DMS53 (cell line): ENCODE measurements at regions not wholly inside any gene's neighbourhood (a gene's known extent, or its start where the extent isn't known, plus 50 kb on each side); places are given as distances from the start of the nearest gene placed in this dataset.

ENCODE experiments used
- DNase-seq: peaks from one replicate; lab custom pipeline; 2025; lab: John Stamatoyannopoulos, UW

DNA sequence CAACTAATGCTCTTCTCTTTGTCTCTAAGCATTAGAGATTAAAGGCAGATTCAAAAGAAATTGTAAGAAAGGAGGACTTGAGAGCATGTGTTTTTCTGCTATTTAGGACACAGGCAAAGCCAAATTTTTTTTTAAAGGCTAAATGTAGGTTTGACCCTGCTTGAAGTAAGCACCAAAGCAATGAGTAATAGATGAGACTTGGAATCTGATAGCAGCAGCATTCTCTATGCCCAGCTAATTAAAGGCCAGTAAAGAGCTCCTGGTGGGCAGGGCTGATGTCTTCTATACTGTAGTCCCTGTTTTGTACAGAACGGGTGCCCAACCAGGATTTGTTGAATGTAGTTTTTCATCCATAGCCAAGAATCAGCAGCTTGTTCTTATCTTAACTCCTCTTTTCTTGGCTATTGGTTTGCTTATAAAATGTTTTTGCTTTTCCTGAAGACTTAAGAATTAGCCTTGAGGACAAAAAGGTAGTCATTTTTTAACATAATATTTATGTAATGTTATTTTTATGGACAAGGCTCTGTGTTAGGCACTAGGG is 179.6 kb downstream of the LMO4 start:
- DNase-seq, result no peak

DNA sequence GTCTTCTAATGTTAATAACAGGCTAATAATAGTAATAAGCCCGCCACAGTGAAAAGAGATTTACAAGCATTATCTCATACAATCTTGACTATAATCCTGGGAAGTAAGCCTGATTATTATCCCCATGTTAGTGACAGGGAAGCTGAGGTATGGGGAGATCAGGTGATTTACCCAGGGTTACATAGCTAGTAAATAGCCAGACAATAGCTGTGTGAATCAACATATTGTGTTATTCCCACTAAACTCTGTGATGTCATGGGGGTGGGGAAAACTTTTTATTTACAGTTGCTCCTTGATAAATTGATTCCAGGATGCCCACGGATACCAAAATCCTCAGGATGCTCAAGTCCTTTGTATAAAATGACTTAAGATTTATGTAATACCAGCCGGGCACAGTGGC is 181.9 kb downstream of the LMO4 start:
- no peak for DNase-seq

DNA sequence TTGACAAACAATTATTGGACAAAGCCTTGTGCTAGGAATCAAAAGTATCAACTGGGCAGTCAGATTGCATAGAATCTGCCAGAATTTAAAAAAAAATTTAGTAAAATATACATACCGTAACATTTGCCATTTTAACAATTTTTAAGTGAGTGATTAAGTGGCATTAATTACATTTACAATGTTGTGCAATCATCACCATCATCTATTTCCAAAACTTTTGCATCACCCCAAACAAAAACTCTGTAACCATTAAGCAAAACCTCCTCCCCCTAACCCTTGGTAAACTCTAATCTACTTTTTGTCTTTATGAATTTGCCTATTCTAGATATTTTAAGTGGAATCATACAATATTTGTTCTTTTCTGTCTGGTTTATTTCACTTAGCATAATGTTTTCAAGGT is 182.8 kb downstream of the LMO4 start:
- no peak for DNase-seq

DNA sequence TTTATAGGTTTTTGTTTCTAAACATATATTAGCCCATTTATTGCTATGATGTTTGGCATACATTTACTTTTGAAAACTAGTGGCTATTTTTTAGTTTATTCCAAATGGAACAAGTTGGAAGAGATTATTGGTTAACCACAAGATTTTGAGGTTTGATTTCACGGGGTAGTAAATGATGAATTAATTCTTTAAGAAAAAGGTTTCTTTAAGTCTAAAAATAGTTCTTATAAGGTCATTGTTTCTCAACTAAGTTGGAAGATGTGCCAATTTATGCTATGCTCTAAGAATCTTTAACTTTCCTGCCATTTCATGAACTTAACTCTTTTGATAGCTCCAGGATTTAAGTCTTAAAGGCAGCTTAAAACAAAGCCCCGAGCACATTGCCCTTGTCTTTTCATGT is 183.8 kb downstream of the LMO4 start:
- DNase-seq, result no peak

DNA sequence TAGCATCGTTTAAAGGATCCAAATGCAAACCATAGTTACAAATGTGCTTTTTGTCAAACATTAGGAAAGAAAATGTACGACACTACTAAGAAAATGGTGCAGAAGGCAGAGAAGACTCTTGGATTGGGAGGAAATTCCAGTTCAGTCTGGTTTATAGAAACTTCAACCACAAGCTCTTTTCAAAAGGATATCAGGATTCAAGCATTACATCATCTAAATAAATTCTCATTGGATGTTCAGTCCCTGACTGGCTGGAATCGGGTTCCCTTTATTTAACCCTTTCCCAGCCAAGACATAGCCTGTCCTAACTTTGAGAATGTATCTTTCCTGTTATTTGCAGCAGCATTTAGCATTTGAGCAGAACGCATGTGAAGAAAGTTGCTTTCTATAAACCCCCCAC is 184.6 kb downstream of the LMO4 start:
- peak; percentile 15 for DNase-seq

DNA sequence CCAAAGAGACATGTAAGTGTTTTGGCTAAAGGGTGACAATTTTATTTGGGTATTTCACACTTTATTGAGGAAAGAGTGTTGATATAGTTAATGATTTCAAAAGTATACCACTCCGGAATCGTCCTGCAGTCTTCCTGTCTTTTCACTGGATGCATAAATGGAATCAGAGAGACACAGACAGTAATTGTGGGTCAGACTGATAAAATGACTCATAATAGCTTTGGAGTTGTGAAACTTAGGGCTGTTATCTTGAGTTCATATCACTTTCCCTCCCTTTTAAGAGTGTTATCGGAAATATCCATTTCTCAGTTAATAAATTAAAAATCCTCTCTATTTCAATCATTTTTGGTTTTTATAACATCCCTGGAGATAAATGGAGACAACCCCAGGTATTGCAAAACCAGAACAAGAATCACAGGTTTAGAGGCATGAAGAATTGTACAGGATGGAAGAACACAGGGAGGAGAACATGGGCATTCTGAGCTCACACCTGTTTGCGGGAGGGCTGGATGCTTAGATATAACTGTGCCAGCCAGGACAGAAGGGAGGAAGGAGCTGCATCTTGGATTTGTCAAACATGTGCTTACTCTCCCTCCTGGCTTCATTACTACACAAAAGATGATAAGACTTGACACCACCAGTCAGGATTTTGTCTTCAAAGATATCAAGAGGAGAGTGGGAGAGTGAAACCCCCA is 185.4 kb downstream of the LMO4 start:
- DNase-seq, result no peak

DNA sequence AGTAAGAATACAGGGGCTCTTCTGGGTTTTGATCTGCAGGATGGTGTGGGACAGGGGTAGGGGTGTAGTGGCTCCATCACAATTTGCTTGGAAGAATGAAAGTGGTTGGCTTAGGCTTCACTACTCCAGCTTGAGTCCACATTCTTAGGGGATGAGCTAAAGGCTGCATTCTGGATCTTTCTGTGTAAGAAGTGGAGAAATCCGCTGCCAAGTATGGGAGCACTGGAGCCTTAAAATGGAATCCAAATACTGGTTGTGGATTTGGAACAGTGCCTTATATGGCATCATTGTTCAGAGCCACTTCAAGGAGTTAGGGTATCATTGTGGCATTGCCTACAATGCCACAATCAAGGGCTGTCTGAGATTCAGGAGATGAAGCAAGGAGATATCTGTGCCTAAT is 187.1 kb downstream of the LMO4 start:
- no peak for DNase-seq

DNA sequence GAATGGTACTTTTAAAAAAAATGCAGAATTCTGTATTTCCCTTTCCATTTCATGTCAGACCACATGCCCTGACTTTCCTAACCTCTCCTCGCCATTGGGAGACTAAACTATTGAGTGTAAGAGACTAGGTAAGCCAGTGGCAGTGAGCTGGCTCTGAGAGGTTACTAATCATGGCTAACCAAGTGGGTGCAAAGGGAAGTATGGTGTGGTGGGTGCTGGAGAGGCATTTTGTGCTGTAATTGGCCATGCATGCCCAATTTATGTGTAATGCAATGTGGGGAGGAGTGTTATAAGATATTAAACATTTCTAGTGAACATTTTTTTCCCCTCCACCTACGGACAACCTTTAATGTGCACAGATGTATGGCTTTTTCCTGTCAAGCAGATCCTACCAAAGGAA is 190.1 kb downstream of the LMO4 start:
- DNase-seq, result no peak

DNA sequence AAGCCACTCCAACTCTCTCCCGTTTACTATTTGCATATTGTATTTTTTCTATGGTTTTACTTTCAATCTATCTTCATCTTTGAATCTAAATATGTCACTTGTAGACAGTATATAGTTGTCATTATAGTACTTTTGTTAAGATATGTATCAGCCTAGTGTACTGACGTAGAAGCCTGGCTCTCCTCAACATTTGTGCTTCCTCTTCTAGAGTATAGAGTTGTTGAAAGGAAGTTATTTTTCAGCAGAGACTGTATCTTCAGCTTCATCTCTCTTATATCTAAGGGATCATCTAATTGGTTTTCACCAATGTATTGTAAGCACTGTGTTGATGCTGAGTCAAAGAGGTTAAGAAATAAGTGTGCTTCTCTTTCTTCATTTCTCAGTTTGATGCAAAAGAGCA is 192.8 kb downstream of the LMO4 start:
- no peak for DNase-seq

DNA sequence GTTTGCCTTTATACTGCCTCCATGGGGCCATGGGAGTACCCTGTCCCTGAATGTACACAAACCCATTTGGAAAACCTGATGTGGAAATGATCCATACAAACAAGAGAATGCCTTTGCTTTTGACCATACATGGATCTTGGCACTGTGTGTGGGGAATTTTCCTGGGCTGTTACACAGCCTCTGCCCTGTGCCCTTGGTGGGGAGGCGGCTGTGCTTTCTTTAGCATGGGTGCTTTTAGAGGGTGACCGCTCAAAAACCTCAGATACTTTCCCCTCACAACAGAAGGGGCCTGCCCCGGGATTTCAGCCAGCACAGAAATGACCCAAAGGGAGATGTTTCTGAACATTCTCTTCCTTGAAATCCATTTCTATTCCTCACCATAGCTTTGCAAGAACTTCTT is 194.8 kb downstream of the LMO4 start:
- no peak for DNase-seq

DNA sequence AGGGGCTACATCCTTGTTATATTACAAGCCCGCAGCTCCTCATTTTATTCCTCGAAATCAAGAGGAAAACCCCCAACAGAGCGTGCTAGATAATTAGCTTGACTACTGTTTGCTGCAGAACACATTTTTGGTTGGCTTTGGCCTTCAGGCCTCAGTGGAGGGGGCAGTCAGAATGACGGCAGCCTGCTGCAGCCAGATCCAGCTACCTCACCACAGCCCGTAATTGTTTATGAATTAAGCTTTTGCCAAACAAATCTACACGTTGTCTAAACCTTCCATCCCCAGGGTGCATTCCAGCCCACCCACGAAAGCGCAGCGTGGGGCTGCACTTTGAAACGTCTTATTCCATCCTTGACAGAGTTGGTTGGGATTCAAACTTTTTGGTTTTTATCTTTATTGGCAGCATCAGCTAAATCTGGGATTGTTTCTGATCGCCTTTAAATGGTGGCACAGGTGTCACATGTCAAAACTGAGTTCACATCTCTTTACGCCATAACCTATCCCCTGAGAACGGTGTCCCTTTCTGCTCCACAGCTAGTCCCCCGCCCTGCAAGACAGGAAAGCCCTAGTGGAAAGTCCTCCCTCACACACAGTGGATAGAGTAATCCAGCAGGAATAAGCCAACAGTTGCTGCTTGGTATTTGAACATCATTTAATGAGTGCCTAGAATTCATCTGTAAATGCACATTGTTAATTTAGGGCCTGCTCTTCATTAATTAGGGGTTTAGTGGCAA is 195.5 kb downstream of the LMO4 start:
- DNase-seq, result no peak

DNA sequence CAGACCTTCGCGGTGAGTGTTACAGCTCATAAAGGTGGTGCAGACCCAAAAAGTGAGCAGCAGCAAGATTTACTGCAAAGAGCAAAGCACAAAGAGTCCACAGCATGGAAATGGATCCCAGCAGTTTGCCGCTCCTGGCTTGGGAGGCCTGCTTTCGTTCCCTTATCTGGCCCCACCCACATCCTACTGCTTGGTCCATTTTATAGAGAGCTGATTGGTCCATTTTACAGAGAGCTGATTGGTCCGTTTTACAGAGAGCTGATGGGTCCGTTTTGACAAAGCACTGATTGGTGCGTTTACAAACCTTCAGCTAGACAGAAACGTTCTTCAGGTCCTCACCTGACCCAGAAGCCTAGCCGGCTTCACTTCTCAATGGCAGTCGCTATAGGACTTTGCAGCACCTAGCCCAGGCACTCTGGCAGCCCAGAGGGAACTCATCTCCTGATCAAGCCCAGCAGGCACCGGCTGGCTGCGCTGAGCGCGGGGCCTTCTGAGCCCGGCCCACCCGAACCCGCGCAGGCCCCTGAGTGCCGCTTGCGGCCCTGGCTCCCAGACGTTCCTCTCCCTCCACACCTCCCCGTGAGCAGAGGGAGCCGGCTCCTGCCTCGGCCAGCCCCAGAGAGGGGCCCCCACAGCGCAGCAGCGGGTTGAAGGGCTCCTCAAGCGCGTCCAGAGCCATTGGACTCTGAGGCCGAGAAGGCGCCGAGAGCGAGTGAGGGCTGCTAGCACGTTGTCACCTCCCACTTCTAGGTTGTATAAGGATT is 200.3 kb downstream of the LMO4 start:
- DNase-seq, result peak; percentile 36

DNA sequence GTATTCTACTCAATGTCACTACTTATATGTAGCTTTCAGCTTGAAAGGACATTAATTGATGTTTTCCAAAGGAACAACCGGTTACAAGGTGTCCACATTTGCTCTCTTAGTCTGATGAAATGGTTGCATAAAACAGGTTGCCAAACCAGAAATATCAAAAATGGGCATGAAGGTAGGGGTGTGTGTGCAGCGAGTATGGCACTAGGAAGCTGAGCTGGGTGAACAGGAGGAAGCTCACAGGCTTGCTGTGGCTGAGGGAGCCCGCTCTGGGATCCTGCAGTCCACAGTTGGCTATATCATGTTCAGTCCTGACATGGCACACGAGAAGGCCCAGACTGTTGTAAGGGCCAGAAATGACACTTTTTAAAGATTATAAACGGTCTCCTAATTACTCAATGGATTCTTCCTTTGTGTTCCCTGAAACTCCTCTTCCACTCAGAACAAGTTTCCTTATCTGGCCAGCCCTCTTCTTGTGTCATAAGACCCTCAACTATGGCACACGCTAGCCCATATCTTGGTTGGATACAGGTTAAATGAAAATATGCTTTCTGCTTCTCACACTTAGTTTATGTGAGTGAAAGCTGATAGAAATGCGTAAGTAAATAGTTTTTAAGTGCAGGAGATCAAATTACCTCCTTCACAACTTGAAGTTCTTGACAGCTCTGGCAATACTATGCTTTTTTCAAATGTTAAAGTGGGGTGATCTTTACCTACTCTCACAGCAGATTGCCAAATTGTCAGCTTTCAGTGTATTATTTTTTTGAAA is 201.5 kb downstream of the LMO4 start:
- peak; percentile 28 for DNase-seq

DNA sequence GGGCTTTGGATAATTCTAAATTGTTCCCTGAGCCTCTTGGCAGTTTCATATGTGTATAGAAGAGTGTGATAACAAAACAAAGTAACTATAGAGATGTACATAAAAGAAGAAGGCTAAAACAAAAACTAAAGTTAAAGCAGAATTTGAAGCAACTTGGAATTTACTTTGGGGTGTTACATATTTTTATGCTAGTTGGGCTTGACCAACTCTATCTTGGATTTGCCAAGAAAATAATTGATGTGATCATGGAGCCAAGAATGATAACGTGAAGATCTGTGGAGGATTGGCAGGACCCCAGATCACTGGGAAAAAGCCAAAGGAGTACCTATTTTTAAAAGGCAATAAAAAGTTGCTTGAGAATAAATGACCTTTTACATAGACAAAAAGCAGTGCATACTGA is 206.9 kb downstream of the LMO4 start:
- DNase-seq, result no peak

DNA sequence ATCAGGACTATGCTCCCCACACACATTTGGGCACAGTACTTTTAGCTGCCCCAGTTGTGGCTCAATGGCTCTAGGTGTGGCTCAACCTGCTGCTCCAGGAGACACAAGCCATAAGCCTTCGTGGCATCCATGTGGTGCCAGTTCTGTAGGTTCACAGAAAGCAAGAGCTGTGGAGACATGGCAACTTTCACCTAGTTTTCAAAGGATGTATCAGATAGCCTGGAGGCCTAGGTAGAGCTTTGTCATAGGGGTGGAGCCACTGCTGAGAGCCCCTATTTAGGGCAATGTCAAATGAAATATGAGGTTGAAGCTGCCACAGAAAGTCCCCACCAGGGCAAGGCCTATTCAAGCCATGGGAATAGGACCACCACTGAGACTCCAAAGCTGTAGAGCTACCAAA is 210.5 kb downstream of the LMO4 start:
- DNase-seq, result no peak

DNA sequence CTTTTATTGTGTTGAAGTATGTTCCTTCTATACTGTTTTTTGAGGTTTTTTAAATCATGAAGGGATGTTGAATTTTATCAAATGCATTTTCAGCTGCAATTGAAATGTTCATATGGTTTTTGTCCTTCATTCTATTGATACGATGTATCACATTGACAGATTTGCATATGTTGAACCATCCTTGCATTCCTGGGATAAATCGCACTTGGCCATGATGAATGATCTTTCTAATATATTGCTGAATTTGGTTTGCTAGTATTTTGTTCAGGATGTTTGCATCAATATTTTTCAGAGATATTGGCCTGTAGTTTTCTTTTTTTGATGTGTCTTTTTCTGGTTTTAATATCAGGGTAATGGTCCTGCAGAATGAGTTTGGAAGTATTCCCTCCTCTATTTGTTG is 214.0 kb downstream of the LMO4 start:
- DNase-seq, result no peak

DNA sequence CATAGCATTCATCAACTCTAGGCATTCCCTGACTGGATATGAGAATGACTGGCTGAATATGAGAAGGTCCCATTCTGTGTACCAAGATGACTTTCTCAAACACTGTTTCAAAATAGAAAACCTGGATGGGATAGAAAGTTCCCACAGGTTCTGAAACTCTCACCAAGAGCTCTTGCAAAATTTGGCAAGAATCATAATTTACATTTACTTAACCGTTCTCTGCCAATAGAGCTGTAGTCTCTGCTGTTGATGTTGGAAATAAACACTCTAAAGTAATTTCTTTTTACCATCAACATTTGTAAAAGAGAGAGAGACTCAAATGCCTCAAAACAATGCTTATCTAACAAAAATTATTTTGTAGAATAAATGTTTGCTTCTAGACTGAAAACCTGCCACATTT is 221.1 kb downstream of the LMO4 start:
- no peak for DNase-seq

DNA sequence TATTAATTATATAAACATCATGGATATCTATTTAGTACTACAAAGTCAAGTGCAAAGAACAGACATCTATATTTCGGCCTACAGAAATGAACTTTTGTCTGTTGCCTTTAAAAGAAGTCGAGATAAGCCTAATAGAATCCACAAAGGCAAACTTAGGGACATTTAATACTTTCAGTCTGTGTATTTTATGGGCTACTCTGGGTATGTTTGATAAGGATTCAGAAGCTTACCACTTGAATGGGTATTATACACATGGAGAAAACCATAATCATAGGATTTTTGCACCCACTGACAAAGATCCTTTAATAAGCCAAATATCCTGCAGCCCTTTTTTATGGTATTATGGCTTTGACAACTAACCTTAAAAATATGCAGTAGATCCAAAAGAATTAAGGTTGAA is 224.8 kb downstream of the LMO4 start:
- no peak for DNase-seq

DNA sequence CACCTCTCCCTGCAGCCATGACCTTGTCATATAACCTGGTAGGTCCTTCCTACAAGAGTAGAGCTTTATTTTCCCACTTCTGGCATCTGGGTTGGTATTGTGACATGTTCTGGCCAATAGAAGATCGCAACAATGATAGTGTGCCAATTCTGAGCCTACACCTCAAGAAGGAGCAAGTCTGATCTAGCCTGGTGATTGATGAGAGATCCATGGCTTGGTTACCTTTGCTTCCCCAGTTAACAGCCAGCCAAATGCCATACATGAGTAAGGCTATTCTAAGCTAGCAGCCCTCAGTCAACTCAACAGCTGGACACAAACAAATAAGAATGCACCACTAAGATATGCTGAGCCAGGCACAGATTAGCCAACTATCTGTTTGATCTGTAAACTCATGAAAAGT is 226.7 kb downstream of the LMO4 start:
- DNase-seq, result no peak

DNA sequence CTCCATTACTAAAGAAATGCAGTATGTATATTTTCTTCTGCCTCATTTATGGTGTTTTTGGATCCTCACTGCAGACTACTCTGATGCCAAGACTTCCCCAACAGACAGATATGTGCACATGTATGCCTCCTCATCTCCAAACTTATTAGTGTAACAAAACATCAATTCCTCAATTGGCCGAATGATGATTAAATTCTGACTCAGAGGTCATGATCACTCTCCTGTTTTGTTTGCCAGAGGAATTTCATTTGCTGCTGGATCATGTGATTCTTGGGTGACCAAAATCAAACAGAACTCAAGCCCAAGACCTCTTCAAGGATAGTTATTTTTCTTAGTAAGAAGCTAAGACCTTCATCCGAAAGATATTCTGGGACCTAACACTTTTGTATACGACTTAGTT is 227.6 kb downstream of the LMO4 start:
- DNase-seq, result no peak

DNA sequence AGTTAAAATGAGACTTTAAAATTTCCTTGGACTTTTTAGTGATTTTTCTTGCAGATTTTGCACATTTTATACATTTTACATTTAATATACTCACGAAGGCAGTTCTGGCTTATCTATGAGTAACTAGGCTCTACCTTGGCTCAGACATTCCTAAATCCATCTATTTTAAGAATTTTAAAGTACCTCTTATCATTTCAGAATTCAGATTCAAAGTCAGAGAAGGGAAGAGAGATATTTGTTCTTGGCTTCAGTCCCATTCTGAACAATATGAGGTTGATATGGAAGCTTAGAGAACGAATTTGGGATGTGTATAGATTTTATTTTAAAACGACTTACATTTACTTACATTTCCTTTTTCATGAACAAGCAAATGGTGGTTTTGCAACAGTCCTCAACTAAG is 230.2 kb downstream of the LMO4 start:
- no peak for DNase-seq

DNA sequence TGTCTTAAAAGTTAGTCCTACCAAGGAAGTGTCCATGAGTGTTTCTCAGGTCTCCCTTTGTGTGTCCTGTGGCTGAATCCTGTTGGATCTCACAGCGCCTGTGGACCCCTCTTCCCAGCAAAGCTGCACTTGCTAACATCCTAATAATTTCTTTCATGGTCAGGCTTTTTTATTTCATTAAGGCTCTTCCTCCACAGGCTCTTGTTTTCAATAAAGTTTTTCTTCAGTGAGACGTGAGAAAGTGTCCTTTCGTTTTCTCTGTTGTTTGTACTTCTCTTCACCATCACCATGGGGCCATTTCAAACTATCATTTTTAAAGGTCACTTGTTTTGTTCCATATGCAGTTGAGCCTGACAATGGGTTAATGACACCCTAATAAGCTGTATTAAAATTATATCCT is 231.5 kb downstream of the LMO4 start:
- DNase-seq, result no peak
